Cardiac muscle cell (in vitro differentiated cells and primary cell): ENCODE measurements at regions not wholly inside any gene's neighbourhood (a gene's known extent, or its start where the extent isn't known, plus 50 kb on each side); places are given as distances from the start of the nearest gene placed in this dataset.

Experiments
- DNase-seq, 2 donors: peaks; one replicate each; pipeline versions ENCODE4 v3.0.0 to v3.0.0-alpha.2; 2010 to 2017; ENCODE audit warnings: low read depth in 1 of 2, low spot score in 1 of 2
- H3K27ac ChIP-seq: fragments of 200-600 bp; sonication (generic); 2 replicates; pipeline ENCODE4 v1.5.1; 2016
- H3K27me3 ChIP-seq: fragments of 200-600 bp; sonication (generic); 2 replicates; pipeline ENCODE4 v1.6.0; 2016; ENCODE audit warnings: control low read depth
- H3K36me3 ChIP-seq: fragments of 200-600 bp; sonication (generic); 2 replicates; pipeline ENCODE4 v1.5.1; 2016; ENCODE audit warnings: control low read depth
- H3K4me1 ChIP-seq: fragments of 200-600 bp; sonication (generic); 2 replicates; pipeline ENCODE4 v1.8.1; 2017; ENCODE audit warnings: low read depth, mild to moderate bottlenecking, mixed run types
- H3K4me3 ChIP-seq: fragments of 200-600 bp; sonication (generic); 2 replicates; pipeline ENCODE4 v1.5.1; 2016; ENCODE audit warnings: mild to moderate bottlenecking
- H3K9me3 ChIP-seq: fragments of 200-600 bp; sonication (generic); 2 replicates; pipeline ENCODE4 v1.5.1; 2017; ENCODE audit warnings: low read depth, mild to moderate bottlenecking, control low read depth
- CTCF ChIP-seq: IDR thresholded peaks from 2 replicates; pipeline ENCODE4 v1.5.1; 2012; ENCODE audit warnings: low read depth, mild to moderate bottlenecking, low read length

GRCh38 chr12:93989949-93990348 is 158.4 kb upstream of the PLXNC1 start:
- H3K27me3 ChIP-seq = no peaks in the 10 kb centered on the region
- peaks cover 7% of the 10 kb centered on the region for H3K4me1 ChIP-seq
- H3K36me3 ChIP-seq = no peaks in the 10 kb centered on the region
- no peak for DNase-seq
- TF ChIP-seq CTCF = no peak
- no peaks in the 10 kb centered on the region for H3K9me3 ChIP-seq
- H3K27ac ChIP-seq = no peak overlapping the region
- H3K4me3 ChIP-seq = no peak overlapping the region

- Histone ChIP-seq H3K27me3 (no peaks in the 10 kb centered on the region), H3K36me3 (no peaks in the 10 kb centered on the region), H3K4me1 (peaks cover 7% of the 10 kb centered on the region), H3K27ac (no peak overlapping the region), H3K9me3 (no peaks in the 10 kb centered on the region), H3K4me3 (no peak overlapping the region)
- peak; percentile 46 to 72 for DNase-seq
- TF ChIP-seq CTCF = peak; percentile 60
Observed at GRCh38 chr12:93990832-93991803, 157.3 kb upstream of the PLXNC1 start.

- no peaks in the 10 kb centered on the region for H3K27me3 ChIP-seq
- DNase-seq = peak in 1 of 2 donors; percentile 8
- peaks cover 7% of the 10 kb centered on the region for H3K4me1 ChIP-seq
- no peak overlapping the region for H3K4me3 ChIP-seq
- H3K9me3 ChIP-seq = no peaks in the 10 kb centered on the region
- no peak for TF ChIP-seq CTCF
- H3K36me3 ChIP-seq = no peaks in the 10 kb centered on the region
- H3K27ac ChIP-seq = no peak overlapping the region
Observed at GRCh38 chr12:93991829-93992461, 156.4 kb upstream of the PLXNC1 start.

- Histone ChIP-seq H3K27me3 (no peaks in the 10 kb centered on the region), H3K27ac (no peak overlapping the region), H3K4me3 (no peak overlapping the region), H3K36me3 (no peaks in the 10 kb centered on the region), H3K4me1 (peaks cover 7% of the 10 kb centered on the region), H3K9me3 (no peaks in the 10 kb centered on the region)
- no peak for TF ChIP-seq CTCF
- DNase-seq = no peak
Observed at GRCh38 chr12:93994721-93995120, 153.7 kb upstream of the PLXNC1 start.

DNA sequence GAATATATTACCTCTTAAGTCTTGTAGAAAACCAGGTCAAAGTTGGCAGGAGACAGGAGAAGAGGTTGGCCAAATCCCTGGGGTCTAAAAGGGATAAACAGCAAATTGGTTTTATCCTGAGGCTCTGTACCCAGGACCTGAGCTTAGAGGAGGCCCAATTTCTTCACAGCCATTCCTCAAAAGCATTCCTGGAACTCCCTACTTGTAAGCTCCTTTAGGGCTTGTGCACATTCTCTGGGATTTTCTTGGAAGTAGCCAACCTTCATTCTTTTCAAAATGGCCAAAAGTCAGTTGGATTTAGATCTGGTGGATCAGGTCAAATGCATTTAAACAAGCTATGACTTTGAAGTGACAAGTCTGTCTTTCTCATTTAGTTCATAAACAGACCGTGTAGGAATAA is 152.1 kb upstream of the PLXNC1 start:
- Histone ChIP-seq H3K36me3 (no peaks in the 10 kb centered on the region), H3K27ac (no peak overlapping the region), H3K27me3 (no peaks in the 10 kb centered on the region), H3K4me3 (no peak overlapping the region), H3K9me3 (no peaks in the 10 kb centered on the region), H3K4me1 (peaks cover 5% of the 10 kb centered on the region)
- DNase-seq = no peak
- TF ChIP-seq CTCF = no peak
